Smooth muscle cell (in vitro differentiated cells): ENCODE measurements at regions not wholly inside any gene's neighbourhood (a gene's known extent, or its start where the extent isn't known, plus 50 kb on each side); places are given as distances from the start of the nearest gene placed in this dataset.

Experiments
- DNase-seq: peaks from one replicate; lab custom pipeline; 2025; ENCODE audit not compliant: unreplicated experiment; lab: John Stamatoyannopoulos, UW
- H2AFZ ChIP-seq: fragments of 200-600 bp; sonication (generic); 2 replicates; pipeline ENCODE4 v1.6.0; 2016; ENCODE audit warnings: antibody characterized with exemption, low read depth, mild to moderate bottlenecking
- H3F3A ChIP-seq: fragments of 200-600 bp; sonication (generic); 2 replicates; pipeline ENCODE4 v1.6.0; 2017; ENCODE audit warnings: antibody characterized with exemption, low read depth
- H3K27ac ChIP-seq: fragments of 200-600 bp; sonication (generic); 2 replicates; pipeline ENCODE4 v1.5.1; 2016; ENCODE audit warnings: low read depth, mild to moderate bottlenecking
- H3K27me3 ChIP-seq: fragments of 200-600 bp; sonication (generic); 2 replicates; pipeline ENCODE4 v1.6.1; 2016; ENCODE audit warnings: low read depth, mild to moderate bottlenecking
- H3K36me3 ChIP-seq: fragments of 200-600 bp; sonication (generic); 2 replicates; pipeline ENCODE4 v1.5.1; 2016; ENCODE audit warnings: low read depth
- H3K4me1 ChIP-seq: fragments of 200-600 bp; sonication (generic); 2 replicates; pipeline ENCODE4 v1.5.1; 2016; ENCODE audit warnings: low read depth
- H3K4me2 ChIP-seq: fragments of 200-600 bp; sonication (generic); 2 replicates; pipeline ENCODE4 v1.6.0; 2016; ENCODE audit warnings: mild to moderate bottlenecking
- H3K4me3 ChIP-seq: fragments of 200-600 bp; sonication (generic); 2 replicates; pipeline ENCODE4 v1.5.1; 2016; ENCODE audit warnings: mild to moderate bottlenecking
- H3K79me2 ChIP-seq: fragments of 200-600 bp; sonication (generic); 2 replicates; pipeline ENCODE4 v1.6.0; 2016; ENCODE audit warnings: low read depth, mild to moderate bottlenecking
- H3K9ac ChIP-seq: fragments of 200-600 bp; sonication (generic); 2 replicates; pipeline ENCODE4 v1.6.0; 2016; ENCODE audit warnings: low read depth
- H3K9me3 ChIP-seq: fragments of 200-600 bp; sonication (generic); replicated peaks from 2 replicates; pipeline ENCODE4 v1.5.1; 2016; ENCODE audit warnings: low read depth
- H4K20me1 ChIP-seq: fragments of 200-600 bp; sonication (generic); 2 replicates; pipeline ENCODE4 v1.6.0; 2016; ENCODE audit warnings: low read depth
- CTCF ChIP-seq: fragments of 200-600 bp; sonication (generic); IDR thresholded peaks from 2 replicates; pipeline ENCODE4 v1.5.1; 2017; ENCODE audit warnings: borderline replicate concordance, mild to moderate bottlenecking, antibody characterized with exemption; ENCODE audit not compliant: insufficient read depth, poor library complexity, severe bottlenecking
- WGBS: methylation state at CpG from one replicate; pipeline ENCODE4 v1.1.7; 2016; ENCODE audit warnings: low lambda C conversion rate; 5-methylcytosine and 5-hydroxymethylcytosine counted together

- H3K4me2 ChIP-seq = no peak overlapping the region
- H3K4me1 ChIP-seq = peaks cover 6% of the 10 kb centered on the region
- no peak overlapping the region for H2AFZ ChIP-seq
- no peaks in the 10 kb centered on the region for H3F3A ChIP-seq
- H4K20me1 ChIP-seq = no peaks in the 10 kb centered on the region
- no peak overlapping the region for H3K4me3 ChIP-seq
- 68% methylated on average over 1 of the region's 1 CpG for WGBS
- DNase-seq = no peak
- no peak for TF ChIP-seq CTCF
- H3K27ac ChIP-seq = no peak overlapping the region
- no peaks in the 10 kb centered on the region for H3K36me3 ChIP-seq
- no peaks in the 10 kb centered on the region for H3K9me3 ChIP-seq
- H3K27me3 ChIP-seq = no peaks in the 10 kb centered on the region
- no peaks in the 10 kb centered on the region for H3K79me2 ChIP-seq
- no peak overlapping the region for H3K9ac ChIP-seq
Observed at GRCh38 chr2:118442046-118442445, 353.8 kb downstream of the INSIG2 start.

GRCh38 chr2:118440404-118441098 lies 352.3 kb downstream of the INSIG2 start:
- no peaks in the 10 kb centered on the region for H3K36me3 ChIP-seq
- peaks cover 6% of the 10 kb centered on the region for H3K4me1 ChIP-seq
- H3F3A ChIP-seq = no peaks in the 10 kb centered on the region
- no peak for TF ChIP-seq CTCF
- H3K9ac ChIP-seq = no peak overlapping the region
- no peak overlapping the region for H3K27ac ChIP-seq
- no peaks in the 10 kb centered on the region for H3K79me2 ChIP-seq
- no peaks in the 10 kb centered on the region for H3K27me3 ChIP-seq
- no peak for DNase-seq
- no peak overlapping the region for H3K4me2 ChIP-seq
- WGBS = 85% methylated on average over 5 of the region's 5 CpGs
- H3K4me3 ChIP-seq = no peak overlapping the region
- H2AFZ ChIP-seq = no peak overlapping the region
- H4K20me1 ChIP-seq = no peaks in the 10 kb centered on the region
- H3K9me3 ChIP-seq = no peaks in the 10 kb centered on the region

- Histone ChIP-seq H2AFZ (no peak overlapping the region), H3K36me3 (no peaks in the 10 kb centered on the region), H3K27ac (no peak overlapping the region), H3K4me1 (no peaks in the 10 kb centered on the region), H3K9me3 (no peaks in the 10 kb centered on the region), H3K9ac (no peak overlapping the region), H3K79me2 (no peaks in the 10 kb centered on the region), H3K4me3 (no peak overlapping the region), H3F3A (no peaks in the 10 kb centered on the region), H3K27me3 (no peaks in the 10 kb centered on the region), H3K4me2 (no peak overlapping the region), H4K20me1 (no peaks in the 10 kb centered on the region)
- 79% methylated on average over 1 of the region's 1 CpG for WGBS
- DNase-seq = no peak
- no peak for TF ChIP-seq CTCF
Observed at GRCh38 chr2:118437501-118437900, 349.2 kb downstream of the INSIG2 start.

- peak overlapping the region; percentile 73 for H3K27ac ChIP-seq
- H3F3A ChIP-seq = no peaks in the 10 kb centered on the region
- H3K4me3 ChIP-seq = no peak overlapping the region
- H3K4me1 ChIP-seq = no peaks in the 10 kb centered on the region
- 66% methylated on average over 4 of the region's 4 CpGs for WGBS
- H3K79me2 ChIP-seq = no peaks in the 10 kb centered on the region
- no peak overlapping the region for H2AFZ ChIP-seq
- no peaks in the 10 kb centered on the region for H3K9me3 ChIP-seq
- H4K20me1 ChIP-seq = no peaks in the 10 kb centered on the region
- no peaks in the 10 kb centered on the region for H3K36me3 ChIP-seq
- no peak overlapping the region for H3K9ac ChIP-seq
- no peak overlapping the region for H3K4me2 ChIP-seq
- no peak for DNase-seq
- no peaks in the 10 kb centered on the region for H3K27me3 ChIP-seq
- TF ChIP-seq CTCF = no peak
Observed at GRCh38 chr2:118431997-118432396, 343.7 kb downstream of the INSIG2 start.
